ENCODE measurements at regions not wholly inside any gene's neighbourhood (a gene's known extent, or its start where the extent isn't known, plus 50 kb on each side); places are given as distances from the start of the nearest gene placed in this dataset.
A peak's percentile ranks its signal among the peaks of the same experiment; 100 is the strongest.

DNA sequence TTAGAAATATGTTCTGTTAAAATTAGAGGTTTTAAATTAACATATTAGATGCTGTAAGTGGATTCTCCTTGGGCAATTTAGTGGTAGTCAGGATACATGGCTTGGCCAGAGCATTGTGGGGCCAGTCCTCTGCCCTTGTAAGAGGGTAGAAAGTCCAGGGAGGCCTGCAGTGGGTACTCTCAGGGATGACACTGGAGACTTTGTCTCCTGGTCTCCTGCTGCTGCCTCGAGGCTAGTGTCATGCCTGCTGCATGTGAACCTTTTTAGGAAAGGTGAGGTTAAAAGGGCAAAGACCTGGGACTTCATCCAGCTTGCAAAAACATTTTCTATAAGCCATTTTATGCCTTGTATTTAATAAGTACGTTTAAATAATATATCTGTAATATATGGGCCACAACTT, 96.8 kb upstream of the PROK2 start:
- no peak for DNase-seq (ENCODE audit: low read depth)

DNA sequence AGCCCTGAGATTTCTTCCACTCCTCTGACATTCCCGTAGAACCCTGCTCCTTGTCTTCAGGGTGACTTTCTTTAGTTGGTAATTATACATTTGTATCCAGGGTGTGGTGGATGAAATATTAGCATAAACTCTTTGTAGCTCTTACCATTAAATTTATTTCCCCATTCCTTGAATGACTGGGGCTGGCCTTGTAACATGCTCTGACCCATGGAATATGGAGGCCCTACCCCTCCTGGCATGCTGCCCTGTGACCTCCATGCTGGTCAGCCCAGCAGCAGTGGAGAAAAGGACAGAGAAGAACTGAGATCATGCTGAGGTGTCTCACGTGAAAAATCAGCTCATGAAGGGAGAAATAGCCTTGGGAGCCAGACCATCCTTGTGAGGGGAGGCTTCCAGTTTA, 96.1 kb upstream of the PROK2 start:
- DNase-seq (ENCODE audit: low read depth): no peak

DNA sequence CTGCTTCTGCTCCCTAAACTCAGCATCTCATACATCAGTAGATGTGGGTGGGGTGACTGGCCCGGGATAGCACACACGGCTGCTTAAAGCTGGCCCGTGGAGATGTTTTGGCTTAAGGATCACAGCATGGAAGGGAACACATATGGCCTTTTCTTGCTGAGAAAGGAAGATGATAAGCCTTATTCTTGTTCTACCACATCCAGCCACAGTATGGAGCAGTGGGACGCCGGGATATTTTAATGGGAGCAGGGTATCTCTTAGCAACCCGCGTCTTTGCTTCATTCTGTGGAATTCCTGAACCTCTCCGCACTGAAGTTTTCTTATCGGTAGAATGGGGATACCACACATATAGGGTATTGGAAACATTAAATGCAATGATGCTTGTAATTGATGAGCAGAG, 94.1 kb upstream of the PROK2 start:
- no peak for DNase-seq (ENCODE audit: low read depth)

DNA sequence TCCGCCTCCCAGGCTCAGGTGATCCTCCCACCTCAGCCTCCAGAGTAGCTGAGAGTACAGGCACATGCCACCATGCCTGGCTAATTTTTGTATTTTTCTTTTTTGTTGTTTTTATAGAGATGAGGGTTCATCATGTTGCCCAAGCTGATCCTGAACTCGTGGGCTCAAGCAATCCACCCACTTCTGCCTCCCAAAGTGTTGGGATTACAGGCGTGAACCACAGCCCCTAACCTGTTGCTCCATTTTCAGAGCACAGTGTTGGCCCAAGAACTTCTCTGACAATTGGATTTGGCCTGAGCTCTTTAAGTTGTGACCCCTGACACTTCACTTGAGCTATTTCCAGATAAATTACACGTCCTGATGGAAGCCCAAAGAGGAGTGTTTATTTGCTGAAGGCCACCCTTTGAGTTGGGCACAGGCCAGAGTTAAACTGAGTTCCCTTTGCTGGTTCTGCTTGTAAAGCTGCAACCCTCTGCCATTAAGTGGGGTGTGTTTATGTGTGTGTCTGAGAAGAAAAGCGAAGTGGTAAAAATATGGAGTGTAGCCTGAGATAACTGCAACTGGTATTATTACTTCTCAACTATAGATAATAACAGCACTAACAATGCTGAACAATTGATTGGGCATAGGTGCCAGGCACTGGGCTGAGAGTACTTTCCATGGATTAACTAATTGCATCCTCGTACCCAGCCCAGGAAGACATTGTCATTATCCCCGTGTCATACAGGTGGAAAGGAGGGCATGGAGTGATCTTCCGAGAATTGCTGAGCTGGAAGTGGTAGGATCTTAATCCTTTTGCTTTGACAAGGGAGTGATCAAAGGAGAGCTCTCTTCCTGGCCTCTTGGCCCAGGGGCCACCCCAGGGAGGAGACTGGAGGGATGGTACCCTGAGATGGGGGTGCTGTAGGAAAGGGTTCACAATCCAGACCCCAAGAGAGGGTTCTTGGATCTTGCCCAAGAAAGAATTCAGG, 91.5 kb upstream of the PROK2 start:
- no peak for DNase-seq (ENCODE audit: low read depth)

DNA sequence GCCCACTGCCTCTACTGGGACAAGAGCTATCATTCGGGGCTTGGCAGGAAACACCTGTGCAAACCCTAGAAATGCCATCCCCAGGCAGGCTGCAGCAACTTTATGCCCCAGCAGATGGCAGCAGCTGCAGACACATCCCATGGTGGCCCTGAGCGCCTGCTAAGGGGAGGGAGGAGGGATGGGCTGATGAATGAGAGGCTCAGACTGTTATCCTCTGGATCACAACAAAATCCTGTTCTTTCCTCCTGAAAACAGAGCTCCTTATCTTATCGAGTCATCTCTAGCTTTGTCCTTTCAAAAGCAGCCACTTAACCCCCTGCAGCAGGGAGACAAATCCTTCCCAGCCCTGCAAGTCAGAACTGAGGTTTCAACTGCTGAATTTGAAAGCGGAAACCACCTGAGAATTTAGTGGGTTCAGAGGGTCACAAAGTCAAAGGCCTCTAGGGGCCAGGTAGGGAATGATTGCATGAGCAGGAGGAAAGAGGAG, 90.6 kb upstream of the PROK2 start:
- peak; percentile 66 for DNase-seq (ENCODE audit: low read depth)

DNA sequence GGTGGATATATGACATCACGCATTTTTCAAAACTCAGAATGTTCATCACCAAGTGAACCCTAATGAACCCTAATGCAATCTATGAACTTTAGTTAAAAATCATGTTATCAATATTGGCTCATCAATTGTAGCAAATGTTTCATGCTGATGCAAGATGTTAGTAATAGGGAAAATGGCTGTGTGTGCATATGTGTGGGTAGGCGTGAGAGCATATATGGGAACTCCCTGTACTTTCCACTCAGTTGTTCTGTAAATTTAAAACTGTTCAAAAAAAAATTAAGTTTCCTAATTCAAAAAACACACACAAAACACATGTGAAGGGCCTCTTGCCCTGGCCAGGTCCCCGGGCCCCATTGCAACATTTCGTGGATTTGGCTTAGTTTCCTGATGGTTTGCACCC, 89.7 kb upstream of the PROK2 start:
- no peak for DNase-seq (ENCODE audit: low read depth)

DNA sequence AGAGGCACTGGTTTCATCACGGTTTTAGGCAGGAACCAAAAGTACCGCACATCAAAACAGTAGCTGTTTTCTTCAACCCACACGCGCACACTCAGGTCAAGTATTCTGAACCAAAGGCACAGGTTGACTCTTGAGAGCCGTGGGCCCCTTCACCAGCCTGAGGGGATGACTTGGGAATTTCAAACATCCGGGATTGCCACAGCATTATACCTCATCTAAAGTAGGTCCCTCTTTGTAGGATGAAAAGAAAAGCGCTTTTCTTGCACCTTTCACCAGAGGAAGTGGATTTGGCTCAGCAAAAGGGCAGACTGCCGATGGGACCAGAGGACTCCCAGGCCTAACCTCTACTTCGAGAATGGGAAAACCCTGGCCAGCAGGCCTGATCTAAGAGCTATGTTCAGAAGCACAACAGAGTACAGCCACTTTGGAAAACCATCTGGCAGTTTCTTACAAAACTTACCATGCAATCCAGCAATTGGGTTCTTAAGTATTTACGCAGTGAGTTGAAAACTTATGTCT, 88.2 kb upstream of the PROK2 start:
- no peak for DNase-seq (ENCODE audit: low read depth)

DNA sequence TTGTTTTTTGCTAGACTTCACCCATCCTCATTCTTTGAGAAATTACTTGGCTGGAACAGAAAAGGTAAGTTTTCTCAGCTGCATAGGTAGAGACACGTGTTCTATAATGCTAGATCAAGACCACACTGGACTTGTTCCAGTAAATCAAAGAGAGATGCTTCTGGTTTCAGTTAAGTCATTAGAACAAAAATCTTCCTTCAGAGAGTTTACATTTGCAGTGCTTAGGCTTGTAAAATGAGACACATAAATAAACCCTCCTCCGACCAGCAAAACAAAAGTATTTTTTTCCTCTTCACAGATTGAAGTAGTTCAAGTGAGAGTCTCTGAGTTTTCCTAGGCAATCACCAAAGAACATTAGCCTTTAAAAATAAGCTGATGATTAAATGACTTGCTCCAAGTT, 87.3 kb upstream of the PROK2 start:
- DNase-seq (ENCODE audit: low read depth): no peak

DNA sequence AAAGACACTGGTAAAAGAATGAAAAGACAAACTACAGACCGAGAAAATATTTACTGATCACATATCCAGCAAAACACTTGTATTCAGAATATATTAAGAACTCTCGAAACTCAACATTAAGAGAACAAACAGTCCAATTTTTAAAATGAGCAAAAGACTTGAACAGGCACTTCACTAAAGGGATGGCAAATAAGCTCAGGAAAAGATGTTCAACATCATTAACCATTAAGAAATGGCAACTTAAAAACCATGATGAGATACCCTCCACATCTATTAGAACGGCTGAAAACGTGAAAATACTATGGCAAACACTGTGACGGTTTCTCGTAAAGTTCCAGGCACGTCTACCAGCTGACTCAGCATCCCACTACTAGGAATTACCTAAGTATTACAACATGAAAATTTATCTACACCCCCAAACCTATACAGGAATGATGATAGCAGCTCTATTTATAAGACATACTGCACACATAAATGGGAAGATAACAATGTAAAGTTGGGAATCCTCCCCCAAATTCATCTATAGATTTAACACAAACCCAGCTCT, 86.1 kb upstream of the PROK2 start:
- DNase-seq (ENCODE audit: low read depth): no peak

DNA sequence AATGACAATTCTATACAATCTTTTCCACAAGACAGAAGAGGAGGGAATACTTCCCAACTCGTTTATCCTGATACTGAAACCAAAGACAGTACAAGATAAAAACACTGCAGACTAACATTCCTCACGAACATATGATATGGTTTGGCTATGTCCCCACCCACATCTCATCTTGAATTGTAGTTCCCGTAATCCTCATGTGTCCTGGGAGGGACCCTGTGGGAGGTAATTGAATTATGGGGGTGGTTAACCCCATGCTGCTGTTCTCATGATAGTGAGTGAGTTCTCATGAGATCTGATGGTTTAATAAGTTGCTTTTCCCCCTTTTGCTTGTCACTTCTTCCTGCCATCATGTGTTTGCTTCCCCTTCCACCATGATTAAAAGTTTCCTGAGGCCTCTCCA, 83.9 kb upstream of the PROK2 start:
- DNase-seq (ENCODE audit: low read depth): no peak

DNA sequence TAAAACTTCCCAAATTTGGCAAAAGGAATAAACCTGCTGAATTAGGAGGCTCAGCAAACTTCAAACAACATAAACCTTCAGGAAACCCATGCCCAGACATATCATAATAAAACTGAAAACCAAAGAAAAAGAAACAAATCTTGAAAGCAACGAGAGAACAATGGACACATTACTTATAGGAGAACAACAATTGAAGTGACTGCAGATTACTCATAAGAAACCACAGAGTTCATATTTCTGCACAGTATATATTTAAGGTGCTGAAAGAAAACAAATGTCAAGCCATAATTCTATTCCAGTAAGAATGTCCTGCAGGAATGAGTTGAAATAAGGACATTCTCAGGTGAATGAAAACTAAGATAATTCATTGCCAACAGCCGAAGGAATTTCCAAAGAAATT, 80.8 kb upstream of the PROK2 start:
- no peak for DNase-seq (ENCODE audit: low read depth)

DNA sequence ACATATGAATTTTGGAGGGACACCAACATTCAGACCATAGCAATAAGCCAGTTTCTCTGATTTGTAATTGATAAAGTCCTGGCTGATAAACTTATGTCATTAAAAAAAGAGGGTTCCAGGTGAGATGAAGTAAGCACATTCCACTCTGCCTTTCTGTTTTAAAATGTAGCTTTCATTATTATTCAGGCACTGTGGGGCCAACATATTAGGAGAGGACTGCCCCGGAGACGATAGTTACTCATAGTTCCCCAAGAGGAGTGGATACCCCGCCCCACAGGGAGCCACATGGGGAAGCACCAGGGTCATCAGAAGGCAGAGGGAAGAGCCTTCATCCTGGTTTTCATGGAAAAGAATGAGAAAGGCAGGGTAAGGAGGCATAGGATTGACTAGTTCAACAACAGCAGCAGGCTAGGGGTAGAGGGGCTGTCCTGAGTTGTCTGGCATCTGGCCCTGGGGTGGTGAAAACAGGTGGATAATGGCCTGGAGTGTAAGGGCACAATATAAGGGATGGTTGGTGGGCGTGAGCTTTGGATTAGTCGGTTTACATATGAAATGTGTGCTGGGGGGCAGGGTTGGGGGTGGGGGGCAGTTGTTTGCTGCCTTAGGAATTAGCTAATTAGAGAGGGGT, 78.7 kb upstream of the PROK2 start:
- DNase-seq (ENCODE audit: low read depth): no peak

DNA sequence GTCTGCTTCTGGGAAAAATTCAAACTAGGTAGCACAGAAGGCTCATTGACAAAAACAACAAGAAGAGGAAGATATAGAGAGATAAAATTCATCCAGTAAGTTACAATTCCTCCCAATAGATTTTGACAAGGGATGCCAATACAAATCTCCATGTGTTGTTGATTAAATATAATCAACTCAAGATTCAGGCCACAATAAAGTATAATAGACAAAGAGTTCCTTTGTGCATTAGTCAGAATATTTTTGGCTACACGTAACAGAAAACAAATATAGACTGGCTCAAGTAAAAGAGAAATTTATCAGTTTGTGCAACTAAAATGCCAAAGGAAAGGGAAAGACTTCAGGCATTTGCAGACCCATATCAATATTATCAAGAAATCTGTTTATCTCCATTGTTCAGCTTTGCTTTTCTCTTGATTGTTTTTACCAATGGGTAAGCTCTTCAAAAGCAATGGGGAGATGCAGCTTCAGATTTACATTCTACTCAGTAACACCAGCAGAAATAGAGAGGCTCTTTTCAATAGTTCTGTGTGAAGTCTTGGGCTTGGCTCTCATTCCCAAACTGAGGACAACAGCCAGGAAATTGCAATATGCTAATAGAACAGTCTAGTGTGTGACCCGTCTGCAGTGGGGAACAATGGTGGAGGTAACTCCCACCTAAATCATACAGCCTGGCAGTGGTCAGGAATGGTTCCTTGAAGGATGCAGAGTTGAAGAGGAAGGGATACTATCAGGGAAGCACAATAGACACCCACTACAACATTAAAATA, 77.6 kb upstream of the PROK2 start:
- DNase-seq (ENCODE audit: low read depth): no peak

DNA sequence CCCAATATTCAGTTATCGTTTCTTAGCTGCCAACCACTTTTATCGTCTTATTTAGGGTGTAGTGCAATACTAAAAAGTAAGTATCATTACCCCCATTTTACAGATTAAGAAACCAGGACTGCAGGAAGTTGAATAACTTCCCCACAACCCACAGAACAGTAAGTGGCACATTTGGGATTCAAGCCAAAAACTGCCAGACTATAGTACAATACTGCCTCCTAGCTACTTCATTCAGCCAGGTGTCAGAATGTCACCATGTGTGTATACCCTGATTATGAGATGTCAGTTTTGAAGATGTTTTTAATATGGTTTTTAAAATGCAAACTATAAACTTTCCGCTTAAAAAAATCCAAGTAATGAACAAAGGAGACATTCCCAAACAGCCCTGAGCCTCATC, 74.2 kb upstream of the PROK2 start:
- DNase-seq (ENCODE audit: low read depth): no peak

DNA sequence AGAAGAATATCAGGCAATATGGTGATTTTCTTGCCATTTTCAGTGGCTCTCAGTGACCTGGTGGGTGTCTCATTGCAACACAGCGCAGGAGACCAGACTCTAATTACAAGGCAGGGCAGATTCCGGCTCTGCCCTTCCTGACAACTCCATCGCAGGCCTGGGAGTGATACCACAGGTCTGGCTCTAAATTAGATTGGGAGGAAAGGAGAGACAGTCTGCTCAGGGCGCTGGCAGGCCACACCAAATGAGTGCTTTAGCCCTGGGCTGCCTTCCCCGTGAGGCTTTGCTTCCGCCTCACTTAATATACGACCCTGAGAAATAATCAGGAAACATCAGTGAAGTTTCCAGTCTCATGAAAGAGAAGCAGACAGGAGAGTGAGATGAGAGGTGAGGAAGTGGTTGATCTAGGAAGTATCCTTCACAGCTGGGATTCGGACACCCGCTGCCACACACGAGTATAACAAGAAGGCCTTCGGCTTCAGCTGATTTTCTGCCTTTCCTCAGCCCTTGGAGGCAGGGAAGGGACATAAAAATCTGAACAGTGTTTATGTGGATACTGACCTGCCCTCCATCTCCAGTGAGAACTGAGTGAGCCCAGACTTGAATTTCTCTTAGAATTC, 73.7 kb upstream of the PROK2 start:
- DNase-seq (ENCODE audit: low read depth): no peak

DNA sequence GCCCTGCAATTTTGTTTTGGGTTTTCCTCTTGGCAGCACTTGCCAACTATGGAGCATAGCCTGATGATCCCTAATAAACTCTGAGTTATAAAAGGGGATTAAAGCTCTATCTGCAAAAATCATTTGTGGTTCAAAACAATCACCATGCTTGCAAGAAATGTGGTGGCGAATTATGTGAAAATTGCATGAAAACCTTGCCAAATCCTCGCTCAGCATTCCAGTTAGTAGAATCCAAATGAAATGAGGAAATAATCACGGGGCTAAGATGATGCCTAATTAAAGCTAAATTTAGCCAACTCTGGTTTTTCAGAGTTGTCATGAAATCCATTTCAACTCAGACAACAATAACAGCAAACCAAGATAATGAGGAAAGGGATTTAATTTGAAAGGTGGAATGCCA, 73.0 kb upstream of the PROK2 start:
- no peak for DNase-seq (ENCODE audit: low read depth)

DNA sequence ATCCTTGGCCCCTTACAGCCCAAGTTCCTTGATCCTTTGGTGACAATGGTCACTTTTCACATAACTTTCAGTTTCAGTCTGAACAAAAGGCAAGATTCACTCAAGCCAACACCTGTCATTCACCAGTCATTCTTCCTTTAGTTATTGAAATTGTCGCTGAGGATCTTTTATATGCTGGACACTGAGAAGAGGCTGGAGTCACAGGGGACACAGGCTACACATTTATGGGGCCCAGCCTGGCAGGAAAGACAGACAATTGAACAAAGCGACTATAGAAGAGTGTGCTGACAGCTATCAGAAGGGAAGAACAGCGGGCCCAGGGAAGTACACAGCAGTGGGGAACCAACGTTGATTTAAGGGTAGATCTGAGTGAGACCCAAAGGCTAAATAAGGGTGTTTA, 69.8 kb upstream of the PROK2 start:
- no peak for DNase-seq (ENCODE audit: low read depth)

DNA sequence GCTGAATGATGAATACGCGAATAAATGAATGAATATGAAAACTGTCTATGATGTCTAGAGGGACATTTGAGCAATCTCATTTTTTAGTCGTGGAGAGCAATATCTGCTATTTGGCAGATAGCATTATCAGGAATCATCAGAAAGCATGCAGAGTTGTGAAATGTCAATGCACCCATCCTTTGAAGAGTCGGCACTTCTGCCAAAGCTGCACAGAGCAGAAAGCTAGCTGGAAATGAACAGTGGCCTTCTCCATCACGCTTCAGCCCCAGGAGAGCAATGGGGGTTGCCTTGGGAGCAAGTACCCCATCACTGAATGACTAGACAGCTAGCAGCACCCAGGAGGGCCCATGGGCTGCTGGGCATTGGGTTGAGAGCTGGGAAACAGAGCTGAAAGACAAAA, 69.1 kb upstream of the PROK2 start:
- no peak for DNase-seq (ENCODE audit: low read depth)

DNA sequence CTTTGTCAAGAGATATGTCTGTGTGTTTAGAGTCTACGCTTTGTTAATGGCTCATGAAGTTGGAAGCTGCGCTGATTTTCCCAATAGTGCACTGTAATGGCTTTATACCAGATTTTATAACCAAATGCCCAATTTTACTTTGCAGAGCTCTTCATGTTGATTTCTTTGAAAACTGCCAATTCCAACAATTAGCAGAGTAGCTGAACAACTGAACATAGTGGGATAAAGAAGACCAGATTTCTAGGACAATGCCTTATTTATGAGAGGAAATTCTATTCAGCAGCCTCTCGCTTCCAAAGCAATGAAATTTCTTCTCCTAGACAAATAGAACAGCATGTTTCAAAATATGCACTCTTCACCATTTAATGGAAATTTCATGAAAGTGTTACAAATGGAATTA, 66.9 kb upstream of the PROK2 start:
- no peak for DNase-seq (ENCODE audit: low read depth)

DNA sequence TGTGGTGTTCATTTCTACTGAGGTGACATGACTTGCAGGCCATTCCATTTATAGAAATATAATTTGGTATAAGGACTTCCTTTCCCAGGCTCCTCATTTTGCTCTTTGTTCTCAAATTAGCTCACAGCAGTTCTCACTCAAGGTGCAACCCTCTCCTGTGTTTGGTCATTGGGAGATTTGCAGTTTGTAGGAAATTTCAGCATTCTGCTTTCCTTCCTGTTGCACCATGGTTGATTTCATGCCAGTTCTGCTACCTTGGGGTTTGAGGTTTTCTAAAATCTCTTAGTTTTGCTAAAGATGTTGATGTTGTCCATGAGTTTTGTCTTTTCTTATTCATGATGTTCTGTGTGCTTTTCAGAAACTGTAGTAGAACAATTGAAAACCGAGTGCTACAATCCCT, 65.7 kb upstream of the PROK2 start:
- no peak for DNase-seq (ENCODE audit: low read depth)

DNA sequence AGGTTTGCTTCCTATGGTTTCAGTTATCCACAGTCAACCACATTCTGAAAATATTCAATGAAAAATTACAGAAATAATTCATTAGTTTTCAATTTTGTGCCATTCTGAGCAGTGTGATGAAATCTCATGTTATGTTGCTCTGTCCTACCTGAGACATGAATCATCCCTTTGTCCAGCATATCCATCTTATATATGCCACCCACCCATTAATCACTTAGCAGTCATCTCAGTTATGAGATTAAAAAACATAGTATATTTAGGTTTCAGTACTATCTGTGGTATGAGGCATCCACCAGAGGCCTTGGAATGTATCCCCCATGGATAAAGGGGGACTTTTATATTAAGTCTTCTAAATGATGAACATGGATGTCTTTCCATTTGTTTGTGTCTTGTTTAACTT, 64.7 kb upstream of the PROK2 start:
- no peak for DNase-seq (ENCODE audit: low read depth)

DNA sequence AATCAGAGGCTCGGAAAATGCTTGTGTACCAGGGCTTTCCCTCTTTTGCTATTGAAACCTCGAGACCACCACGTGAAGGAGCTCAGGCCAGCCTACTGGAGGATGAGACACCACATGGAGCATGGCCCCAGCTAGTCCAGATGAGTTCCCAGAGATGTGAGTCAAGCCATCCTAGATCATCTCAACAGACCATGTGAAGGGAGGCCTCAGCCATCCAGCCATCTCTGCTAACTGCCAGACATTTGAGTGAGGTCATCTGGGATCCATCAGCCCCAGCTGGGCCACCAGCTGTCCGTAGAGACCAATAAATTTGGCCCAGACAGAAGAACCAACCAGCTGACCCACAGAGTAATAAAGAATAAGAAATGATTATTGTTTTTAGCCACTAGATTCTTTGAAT, 62.8 kb upstream of the PROK2 start:
- DNase-seq (ENCODE audit: low read depth): no peak
